ENCODE measurements at regions not wholly inside any gene's neighbourhood (a gene's known extent, or its start where the extent isn't known, plus 50 kb on each side); places are given as distances from the start of the nearest gene placed in this dataset.

- no peak for DNase-seq (ENCODE audit: low read depth in 1 of 2, low spot score in 2 of 2)
- H3K27ac ChIP-seq: no peak overlapping the region
Measured at GRCh38 chr12:90275088-90275487, 566.5 kb upstream of the ATP2B1 start.

DNA sequence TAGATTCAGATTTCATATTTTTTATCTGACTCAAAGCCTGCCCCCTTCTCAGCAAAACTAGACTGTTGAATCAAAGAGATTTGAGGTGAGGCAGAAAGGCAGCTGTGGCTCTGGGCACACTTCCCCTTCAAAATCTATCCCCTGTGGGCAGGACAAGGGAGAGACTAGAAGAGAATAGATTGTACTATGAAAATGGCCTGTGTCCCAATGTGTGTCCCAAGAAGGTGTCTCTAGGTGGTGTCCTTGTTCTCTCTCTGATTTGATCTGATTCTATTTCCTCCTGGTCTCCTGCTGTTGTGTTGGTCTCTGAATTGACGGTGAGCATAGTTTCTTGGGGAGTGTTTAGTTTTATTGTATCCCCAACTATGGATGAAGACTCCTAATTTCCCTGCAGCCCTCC is 565.8 kb upstream of the ATP2B1 start:
- H3K9me3 ChIP-seq (replicated peaks): no peaks in the 10 kb centered on the region
- H3K4me3 ChIP-seq: no peak overlapping the region
- no peaks in the 10 kb centered on the region for H3K27me3 ChIP-seq (replicated peaks)
- no peak for DNase-seq (ENCODE audit: low read depth in 1 of 2, low spot score in 2 of 2)
- H3K4me1 ChIP-seq (replicated peaks): no peaks in the 10 kb centered on the region
- no peaks in the 10 kb centered on the region for H3K36me3 ChIP-seq
- no peak overlapping the region for H3K27ac ChIP-seq

More at GRCh38 chr12:90275088-90275487, 566.5 kb upstream of the ATP2B1 start:
- Histone ChIP-seq H3K9me3 (replicated peaks) (no peaks in the 10 kb centered on the region), H3K4me1 (replicated peaks) (no peaks in the 10 kb centered on the region), H3K36me3 (no peaks in the 10 kb centered on the region), H3K4me3 (no peak overlapping the region), H3K27me3 (replicated peaks) (no peaks in the 10 kb centered on the region)

GRCh38 chr12:90268574-90268973 is 559.9 kb upstream of the ATP2B1 start:
- Histone ChIP-seq H3K9me3 (replicated peaks) (no peaks in the 10 kb centered on the region), H3K27me3 (replicated peaks) (no peaks in the 10 kb centered on the region), H3K36me3 (no peaks in the 10 kb centered on the region), H3K4me1 (replicated peaks) (no peaks in the 10 kb centered on the region), H3K27ac (no peak overlapping the region), H3K4me3 (no peak overlapping the region)
- no peak for DNase-seq (ENCODE audit: low read depth in 1 of 2, low spot score in 2 of 2)

DNA sequence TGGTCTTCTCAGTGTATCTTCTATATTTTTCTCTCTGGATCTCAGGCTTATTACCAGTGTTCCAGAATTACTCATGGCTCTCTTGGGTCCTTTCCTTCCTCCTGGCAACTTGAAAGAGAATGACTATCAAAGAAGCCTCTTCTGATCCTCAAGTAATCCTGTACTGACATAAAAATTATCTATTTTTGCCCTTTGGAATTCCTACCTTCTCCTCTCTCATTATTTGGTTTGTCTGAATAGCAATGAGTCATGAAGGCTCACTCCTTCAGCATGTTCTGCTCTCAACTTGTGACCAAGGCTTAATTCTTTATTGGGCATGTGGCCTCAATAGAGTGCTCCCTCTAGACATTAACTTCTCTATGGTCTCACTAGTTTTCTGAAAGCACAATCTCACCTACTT is 553.6 kb upstream of the ATP2B1 start:
- no peaks in the 10 kb centered on the region for H3K36me3 ChIP-seq
- H3K9me3 ChIP-seq (replicated peaks): no peaks in the 10 kb centered on the region
- H3K4me3 ChIP-seq: no peak overlapping the region
- DNase-seq (ENCODE audit: low read depth in 1 of 2, low spot score in 2 of 2): no peak
- H3K27ac ChIP-seq: no peak overlapping the region
- H3K27me3 ChIP-seq (replicated peaks): no peaks in the 10 kb centered on the region
- no peaks in the 10 kb centered on the region for H3K4me1 ChIP-seq (replicated peaks)

- no peak overlapping the region for H3K27ac ChIP-seq
- DNase-seq (ENCODE audit: low read depth in 1 of 2, low spot score in 2 of 2): no peak
- H3K36me3 ChIP-seq: no peaks in the 10 kb centered on the region
Measured at GRCh38 chr12:90261283-90261682, 552.6 kb upstream of the ATP2B1 start.

DNA sequence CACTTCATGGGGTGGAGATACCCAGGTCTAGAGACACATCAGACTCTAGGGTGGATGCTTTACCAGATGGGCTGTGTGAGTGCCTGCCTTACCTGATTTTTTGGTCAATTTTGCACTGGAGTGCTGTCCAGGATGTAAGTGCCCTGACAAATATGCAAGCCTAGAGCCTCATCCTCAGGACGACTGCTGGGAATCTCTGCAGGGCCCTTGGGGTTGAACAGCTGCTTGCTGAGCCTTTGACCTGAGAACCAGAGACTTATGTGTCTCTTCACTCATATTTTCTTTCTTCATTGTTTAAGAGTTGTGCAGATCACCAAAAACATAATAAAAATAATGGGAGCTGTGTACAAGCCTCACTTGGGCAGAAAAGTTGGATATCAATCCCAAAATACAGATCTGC is 551.5 kb upstream of the ATP2B1 start:
- Histone ChIP-seq H3K27ac (no peak overlapping the region), H3K9me3 (replicated peaks) (no peaks in the 10 kb centered on the region), H3K4me3 (no peak overlapping the region), H3K27me3 (replicated peaks) (no peaks in the 10 kb centered on the region), H3K36me3 (no peaks in the 10 kb centered on the region), H3K4me1 (replicated peaks) (no peaks in the 10 kb centered on the region)
- no peak for DNase-seq (ENCODE audit: low read depth in 1 of 2, low spot score in 2 of 2)

More at GRCh38 chr12:90261283-90261682, 552.6 kb upstream of the ATP2B1 start:
- no peaks in the 10 kb centered on the region for H3K27me3 ChIP-seq (replicated peaks)
- H3K4me3 ChIP-seq: no peak overlapping the region
- H3K9me3 ChIP-seq (replicated peaks): no peaks in the 10 kb centered on the region
- H3K4me1 ChIP-seq (replicated peaks): no peaks in the 10 kb centered on the region

DNA sequence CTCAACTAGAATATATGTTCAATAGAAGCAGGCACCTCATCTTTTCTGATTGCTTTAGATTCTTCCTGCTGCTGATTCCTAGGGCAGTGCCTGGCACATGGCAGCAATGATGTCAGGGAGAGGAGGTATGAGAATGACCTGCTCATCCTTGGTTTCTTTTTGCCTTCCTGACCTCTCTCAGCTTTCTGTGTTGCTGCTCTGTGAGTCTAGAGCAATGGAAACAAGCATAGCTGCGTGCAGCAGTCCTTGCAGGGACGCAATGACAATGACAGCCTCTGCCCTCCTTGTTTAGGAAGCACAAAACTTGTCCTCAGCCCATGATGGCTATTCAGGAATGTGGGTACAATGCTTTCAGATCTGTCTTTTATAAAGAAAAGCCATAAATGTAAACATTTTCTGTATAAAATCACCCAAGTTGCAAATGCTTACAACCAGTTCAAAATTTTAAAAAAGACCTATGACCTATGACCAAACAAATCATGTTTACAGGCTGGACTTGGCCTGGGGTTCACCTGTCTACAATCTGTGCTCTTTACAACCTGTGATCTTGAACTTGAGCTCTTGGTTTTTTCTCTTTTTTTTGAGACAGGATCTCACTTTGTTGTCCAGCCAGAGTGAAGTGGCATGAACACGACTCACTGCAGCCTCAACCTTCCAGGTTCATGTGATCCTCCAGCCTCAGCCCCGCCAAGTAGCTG is 549.4 kb upstream of the ATP2B1 start:
- Histone ChIP-seq H3K27me3 (replicated peaks) (no peaks in the 10 kb centered on the region), H3K9me3 (replicated peaks) (no peaks in the 10 kb centered on the region), H3K4me3 (no peak overlapping the region), H3K4me1 (replicated peaks) (peaks cover 7% of the 10 kb centered on the region), H3K36me3 (no peaks in the 10 kb centered on the region), H3K27ac (no peak overlapping the region)
- DNase-seq (ENCODE audit: low read depth in 1 of 2, low spot score in 2 of 2): no peak

GRCh38 chr12:90254796-90255195 is 546.2 kb upstream of the ATP2B1 start:
- no peak overlapping the region for H3K4me3 ChIP-seq
- no peaks in the 10 kb centered on the region for H3K36me3 ChIP-seq
- H3K4me1 ChIP-seq (replicated peaks): peaks cover 7% of the 10 kb centered on the region
- H3K9me3 ChIP-seq (replicated peaks): no peaks in the 10 kb centered on the region
- no peak for DNase-seq (ENCODE audit: low read depth in 1 of 2, low spot score in 2 of 2)
- H3K27ac ChIP-seq: no peak overlapping the region
- no peaks in the 10 kb centered on the region for H3K27me3 ChIP-seq (replicated peaks)

- Histone ChIP-seq H3K27ac (no peak overlapping the region), H3K27me3 (replicated peaks) (no peaks in the 10 kb centered on the region), H3K36me3 (no peaks in the 10 kb centered on the region), H3K4me1 (replicated peaks) (peaks cover 7% of the 10 kb centered on the region), H3K4me3 (no peak overlapping the region), H3K9me3 (replicated peaks) (no peaks in the 10 kb centered on the region)
- peak; percentile 20 to 59 for DNase-seq (ENCODE audit: low read depth in 1 of 2, low spot score in 2 of 2)
Measured at GRCh38 chr12:90253674-90254181, 545.1 kb upstream of the ATP2B1 start.

DNA sequence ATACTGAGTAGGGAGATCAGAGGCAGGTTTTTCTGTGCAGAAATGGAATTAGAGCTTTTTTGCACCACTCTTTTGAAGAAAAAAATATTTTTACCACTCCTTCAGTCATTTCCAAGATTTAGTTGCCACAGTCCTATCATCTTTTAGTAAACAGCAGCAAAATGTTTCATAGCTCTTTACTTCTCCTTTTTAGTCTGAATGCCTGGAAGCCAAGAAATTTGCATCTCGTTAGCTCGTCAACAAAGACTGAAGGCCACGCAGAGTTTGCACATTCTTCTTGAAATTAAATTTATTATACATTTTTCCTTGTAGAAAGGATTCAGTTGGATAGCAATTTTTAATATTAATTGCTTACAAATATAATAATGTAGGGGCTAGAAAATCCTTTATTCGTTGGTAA is 544.5 kb upstream of the ATP2B1 start:
- Histone ChIP-seq H3K27me3 (replicated peaks) (no peaks in the 10 kb centered on the region), H3K27ac (no peak overlapping the region), H3K36me3 (no peaks in the 10 kb centered on the region), H3K9me3 (replicated peaks) (no peaks in the 10 kb centered on the region), H3K4me1 (replicated peaks) (peaks cover 7% of the 10 kb centered on the region), H3K4me3 (no peak overlapping the region)
- no peak for DNase-seq (ENCODE audit: low read depth in 1 of 2, low spot score in 2 of 2)

DNA sequence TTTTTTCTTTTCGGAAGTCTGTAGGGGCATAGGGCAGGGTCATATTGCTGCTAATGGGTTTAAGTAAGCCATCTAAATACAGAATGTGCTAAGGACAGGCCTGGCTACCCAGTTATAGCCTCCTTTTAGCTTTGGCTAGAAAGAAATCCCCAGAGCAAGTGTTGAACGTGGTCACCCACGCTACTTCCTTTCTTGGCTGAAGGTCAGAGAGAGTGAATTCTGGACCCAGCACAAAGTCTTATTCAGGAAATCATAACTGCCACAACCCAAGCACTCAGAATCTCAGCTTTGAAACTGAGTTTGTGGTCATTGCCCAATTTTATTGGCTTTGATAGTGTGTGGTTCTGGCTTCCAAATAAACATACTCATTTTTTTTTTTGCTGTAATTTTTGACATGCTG is 542.1 kb upstream of the ATP2B1 start:
- H3K4me1 ChIP-seq (replicated peaks): peaks cover 7% of the 10 kb centered on the region
- no peaks in the 10 kb centered on the region for H3K9me3 ChIP-seq (replicated peaks)
- H3K4me3 ChIP-seq: no peak overlapping the region
- DNase-seq (ENCODE audit: low read depth in 1 of 2, low spot score in 2 of 2): no peak
- H3K27ac ChIP-seq: no peak overlapping the region
- H3K36me3 ChIP-seq: no peaks in the 10 kb centered on the region
- H3K27me3 ChIP-seq (replicated peaks): no peaks in the 10 kb centered on the region

- no peak for DNase-seq (ENCODE audit: low read depth in 1 of 2, low spot score in 2 of 2)
- peaks cover 7% of the 10 kb centered on the region for H3K4me1 ChIP-seq (replicated peaks)
- H3K36me3 ChIP-seq: no peaks in the 10 kb centered on the region
- no peaks in the 10 kb centered on the region for H3K9me3 ChIP-seq (replicated peaks)
- no peak overlapping the region for H3K4me3 ChIP-seq
- H3K27me3 ChIP-seq (replicated peaks): no peaks in the 10 kb centered on the region
- H3K27ac ChIP-seq: no peak overlapping the region
Measured at GRCh38 chr12:90250042-90250441, 541.4 kb upstream of the ATP2B1 start.

DNA sequence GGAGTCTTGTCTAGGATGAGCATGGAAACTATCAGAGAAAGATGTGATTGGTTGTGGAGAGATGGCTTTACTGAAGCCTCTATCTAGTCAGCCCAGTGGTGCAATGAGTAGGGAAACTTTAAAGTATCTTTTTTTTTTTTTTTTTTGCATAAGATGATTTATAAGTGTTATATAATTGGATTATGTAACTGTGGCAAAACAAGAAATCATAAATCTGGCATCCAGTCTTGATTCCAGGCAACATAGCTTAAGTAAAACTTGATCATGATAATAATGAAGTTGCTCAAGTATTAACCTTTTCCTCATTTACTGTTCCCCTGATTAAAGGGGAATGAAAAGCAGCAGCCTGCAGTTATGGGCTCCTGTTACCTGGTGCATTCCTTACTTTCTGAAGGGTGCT is 538.0 kb upstream of the ATP2B1 start:
- Histone ChIP-seq H3K27ac (no peak overlapping the region), H3K36me3 (no peaks in the 10 kb centered on the region), H3K9me3 (replicated peaks) (no peaks in the 10 kb centered on the region), H3K4me1 (replicated peaks) (no peaks in the 10 kb centered on the region), H3K27me3 (replicated peaks) (no peaks in the 10 kb centered on the region), H3K4me3 (no peak overlapping the region)
- DNase-seq (ENCODE audit: low read depth in 1 of 2, low spot score in 2 of 2): no peak

DNA sequence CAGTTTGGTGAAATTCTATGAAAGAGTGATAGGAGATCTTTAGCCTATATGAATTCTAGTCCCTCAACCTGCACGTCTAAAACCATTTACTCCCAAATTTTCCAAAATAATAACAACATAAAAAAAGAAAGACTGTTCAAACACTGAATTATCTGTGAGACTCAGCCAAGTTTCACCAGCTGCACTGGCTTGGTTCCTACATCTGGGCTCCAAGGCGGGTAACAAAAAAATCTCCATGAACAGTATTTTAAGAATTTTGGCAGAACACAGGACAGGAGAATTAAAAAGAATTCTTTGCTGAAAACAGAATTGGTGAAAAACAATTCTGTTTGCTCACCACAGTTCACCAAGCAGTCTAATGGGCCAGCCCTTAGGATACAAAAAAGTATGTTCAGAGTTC is 536.8 kb upstream of the ATP2B1 start:
- H3K4me1 ChIP-seq (replicated peaks): no peaks in the 10 kb centered on the region
- no peak overlapping the region for H3K27ac ChIP-seq
- no peaks in the 10 kb centered on the region for H3K27me3 ChIP-seq (replicated peaks)
- no peaks in the 10 kb centered on the region for H3K9me3 ChIP-seq (replicated peaks)
- no peaks in the 10 kb centered on the region for H3K36me3 ChIP-seq
- no peak for DNase-seq (ENCODE audit: low read depth in 1 of 2, low spot score in 2 of 2)
- no peak overlapping the region for H3K4me3 ChIP-seq

DNA sequence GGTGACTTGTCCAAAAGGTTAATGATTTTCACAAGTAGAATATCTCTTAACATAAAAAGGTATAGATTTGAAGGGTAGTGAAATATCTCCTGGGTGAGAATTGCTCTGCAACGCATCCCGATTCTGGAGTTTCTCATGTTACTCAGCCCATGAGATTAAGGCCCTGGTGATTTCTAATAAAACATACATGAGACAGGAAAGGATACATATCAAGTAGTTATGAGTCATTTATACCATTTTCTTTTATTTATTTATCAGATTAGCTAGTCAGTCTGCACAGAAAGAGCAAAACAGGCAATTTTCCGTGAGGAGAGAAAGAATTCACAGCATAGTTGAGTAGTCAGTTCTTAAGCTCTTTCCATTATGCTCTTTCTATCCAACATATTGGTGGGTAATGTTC is 535.6 kb upstream of the ATP2B1 start:
- Histone ChIP-seq H3K4me1 (replicated peaks) (no peaks in the 10 kb centered on the region), H3K9me3 (replicated peaks) (no peaks in the 10 kb centered on the region), H3K4me3 (no peak overlapping the region), H3K27me3 (replicated peaks) (peaks cover 8% of the 10 kb centered on the region; the same call in 1 of the 2 replicates), H3K36me3 (no peaks in the 10 kb centered on the region), H3K27ac (no peak overlapping the region)
- DNase-seq (ENCODE audit: low read depth in 1 of 2, low spot score in 2 of 2): no peak
